Lung microvascular endothelial cell (primary cell): ENCODE measurements at regions not wholly inside any gene's neighbourhood (a gene's known extent, or its start where the extent isn't known, plus 50 kb on each side); places are given as distances from the start of the nearest gene placed in this dataset.
A peak's percentile ranks its signal among the peaks of the same experiment; 100 is the strongest.

Source experiments
- DNase-seq, 2 donors: peaks; one replicate each; pipeline versions ENCODE4 v3.0.0 to v3.0.0-alpha.2; 2010; ENCODE audit warnings: low read depth in 2 of 2

GRCh38 chr4:54152846-54153600 is 53.1 kb downstream of the GSX2 start:
- no peak for DNase-seq

DNA sequence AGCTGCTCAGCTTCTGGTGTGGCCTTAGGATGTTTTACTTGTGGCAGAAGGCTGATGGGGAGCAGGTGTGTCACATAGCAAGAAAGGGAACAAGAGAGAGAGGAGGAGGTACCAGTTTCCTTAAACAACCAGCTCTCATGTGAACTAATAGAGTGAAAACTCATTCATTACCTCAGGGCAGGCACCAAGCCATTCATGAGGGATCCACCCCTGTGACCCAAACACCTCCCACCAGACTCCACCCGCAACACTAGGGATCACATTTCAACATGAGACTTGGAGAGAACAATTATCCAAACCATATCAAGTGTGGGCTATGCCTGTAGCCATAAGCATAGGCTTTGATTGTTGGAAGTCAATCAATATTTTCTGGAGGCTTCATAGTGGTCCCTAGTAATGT is 56.0 kb downstream of the GSX2 start:
- DNase-seq, result no peak

GRCh38 chr4:54157606-54158005 is 57.6 kb downstream of the GSX2 start:
- DNase-seq, result no peak

DNA sequence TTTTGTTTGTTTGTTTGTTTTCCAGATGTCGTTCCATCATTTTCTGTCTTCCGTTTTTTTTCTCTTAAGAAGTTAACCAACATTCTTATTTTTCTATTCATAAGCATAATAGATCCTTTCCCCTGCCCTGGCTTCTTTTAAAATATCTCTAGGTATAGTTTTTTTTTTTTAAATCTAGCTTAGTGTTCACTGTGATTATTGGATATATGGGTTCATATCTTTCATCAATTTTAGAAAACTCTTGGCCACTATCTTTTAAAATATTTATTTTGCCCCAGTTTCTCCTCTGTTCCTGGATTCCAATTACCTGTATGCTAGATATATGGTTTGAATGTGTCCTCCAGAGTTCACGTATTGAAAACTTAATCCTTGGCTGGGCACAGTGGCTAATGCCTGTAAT is 59.6 kb downstream of the GSX2 start:
- no peak for DNase-seq

GRCh38 chr4:54165011-54165410 is 64.1 kb upstream of the PDGFRA start:
- no peak for DNase-seq

DNA sequence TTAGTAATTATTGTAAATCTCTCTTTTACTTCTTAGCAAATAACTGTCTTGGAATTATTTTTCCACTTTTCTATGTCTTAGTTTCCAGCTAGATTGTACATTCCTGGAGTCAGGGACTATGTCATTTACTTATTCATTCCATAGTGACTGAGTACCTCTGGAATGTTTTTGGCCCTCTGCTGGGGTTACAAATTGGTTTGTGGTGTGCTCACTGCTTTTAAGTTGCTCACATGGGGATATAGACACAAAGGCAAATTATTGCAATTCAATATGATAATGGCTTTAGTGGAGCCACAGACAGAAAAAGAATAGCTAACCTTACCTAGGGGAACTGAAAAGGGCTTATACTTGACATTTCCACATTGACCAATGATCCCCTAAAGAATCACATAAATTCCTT is 63.7 kb upstream of the PDGFRA start:
- DNase-seq, result peak in 1 of 2 donors; percentile 21

DNA sequence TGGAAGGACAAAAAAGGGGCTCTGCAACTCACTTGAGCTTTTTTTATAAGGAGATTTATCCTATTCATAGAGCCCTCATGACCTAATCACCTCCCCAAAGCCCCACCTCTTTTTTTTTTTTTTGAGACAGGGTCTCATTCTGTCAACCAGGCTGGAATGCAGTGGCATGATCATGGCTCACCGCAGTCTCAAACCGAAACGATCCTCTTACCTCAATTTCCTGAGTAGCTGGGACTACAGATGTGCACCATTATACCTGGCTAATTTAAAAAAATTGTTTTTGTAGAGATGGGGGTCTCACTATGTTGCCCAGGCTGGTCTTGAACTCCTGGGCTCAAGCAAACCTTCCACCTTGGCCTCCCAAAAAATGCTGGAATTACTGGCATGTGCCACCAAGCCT is 61.6 kb upstream of the PDGFRA start:
- DNase-seq, result no peak

GRCh38 chr4:54169176-54169575 is 59.9 kb upstream of the PDGFRA start:
- DNase-seq, result no peak

GRCh38 chr4:54172156-54172555 is 56.9 kb upstream of the PDGFRA start:
- DNase-seq, result no peak

DNA sequence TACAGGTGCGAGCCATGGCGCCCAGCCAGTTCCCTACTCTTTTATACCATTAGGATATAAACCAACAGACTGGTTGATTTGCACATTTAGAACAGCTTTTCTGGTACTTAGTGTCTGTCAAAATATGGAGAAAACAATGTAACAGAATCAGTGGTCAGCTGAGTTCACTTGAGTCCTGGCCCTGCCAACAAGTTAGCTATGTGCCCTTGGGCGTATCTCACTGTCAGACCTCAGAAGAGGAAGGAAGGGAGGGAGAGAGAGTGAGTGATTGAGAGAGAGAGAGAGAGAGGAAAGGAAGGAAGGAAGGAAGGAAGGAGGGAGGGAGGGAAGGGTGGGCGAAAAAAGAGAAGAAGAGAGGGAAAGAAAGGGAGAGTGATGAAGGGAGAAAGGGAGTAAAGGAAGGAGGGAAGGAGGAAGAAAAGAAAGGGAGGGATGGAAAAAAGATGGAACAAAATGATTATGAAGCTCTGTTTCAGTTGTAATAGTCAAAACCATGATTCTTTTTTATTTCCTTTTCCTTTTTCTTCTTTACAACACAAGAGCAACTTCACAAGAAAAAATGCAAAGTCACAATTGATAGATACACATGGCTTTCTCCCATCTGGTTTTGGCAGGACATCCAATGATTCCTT is 55.7 kb upstream of the PDGFRA start:
- DNase-seq, result peak in 1 of 2 donors; percentile 14

DNA sequence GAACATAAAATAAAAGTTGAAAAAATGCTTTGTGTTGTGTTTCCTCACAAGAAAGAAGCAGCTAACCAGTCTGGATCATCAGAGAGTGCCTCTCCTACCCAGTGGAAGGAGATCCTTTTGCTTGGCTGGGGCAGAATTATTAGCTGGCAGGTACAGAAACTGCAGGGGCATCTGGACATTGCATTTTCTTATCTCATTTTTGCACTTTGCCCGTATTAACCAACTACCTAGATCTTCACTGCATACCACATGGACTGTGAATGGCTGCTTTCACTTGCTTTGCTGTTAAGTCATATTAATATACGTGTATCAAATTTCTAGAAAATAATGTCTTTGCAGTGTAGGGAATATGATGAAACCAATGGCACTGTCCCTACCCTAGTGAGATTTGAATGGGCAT is 52.9 kb upstream of the PDGFRA start:
- DNase-seq, result no peak
